Ovary (tissue), 3 donors: ENCODE measurements at regions not wholly inside any gene's neighbourhood (a gene's known extent, or its start where the extent isn't known, plus 50 kb on each side); places are given as distances from the start of the nearest gene placed in this dataset.

ENCODE experiments used
- EP300 ChIP-seq: sonication (generic); formaldehyde crosslinking; IDR thresholded peaks from one replicate; pipeline ENCODE4 v1.6.1; 2017; ENCODE audit warnings: antibody characterized with exemption
- POLR2A ChIP-seq: fragments of 450-650 bp; IDR thresholded peaks from one replicate; pipeline ENCODE4 v1.6.1; 2017; ENCODE audit warnings: antibody characterized with exemption, mild to moderate bottlenecking, moderate library complexity
- TF ChIP-seq, protein P1 (sequence below), 3 donors: fragments of 450-650 bp in 2 of 3; fragments of 200-600 bp in 1 of 3; IDR thresholded peaks; one replicate each; pipeline versions ENCODE4 v1.5.1 to v1.8.0; 2016 to 2022; ENCODE audit warnings: antibody characterized with exemption in 3 of 3, mild to moderate bottlenecking in 1 of 3
- donor health status: DM: no; HTN: no; CAD: no.

DNA sequence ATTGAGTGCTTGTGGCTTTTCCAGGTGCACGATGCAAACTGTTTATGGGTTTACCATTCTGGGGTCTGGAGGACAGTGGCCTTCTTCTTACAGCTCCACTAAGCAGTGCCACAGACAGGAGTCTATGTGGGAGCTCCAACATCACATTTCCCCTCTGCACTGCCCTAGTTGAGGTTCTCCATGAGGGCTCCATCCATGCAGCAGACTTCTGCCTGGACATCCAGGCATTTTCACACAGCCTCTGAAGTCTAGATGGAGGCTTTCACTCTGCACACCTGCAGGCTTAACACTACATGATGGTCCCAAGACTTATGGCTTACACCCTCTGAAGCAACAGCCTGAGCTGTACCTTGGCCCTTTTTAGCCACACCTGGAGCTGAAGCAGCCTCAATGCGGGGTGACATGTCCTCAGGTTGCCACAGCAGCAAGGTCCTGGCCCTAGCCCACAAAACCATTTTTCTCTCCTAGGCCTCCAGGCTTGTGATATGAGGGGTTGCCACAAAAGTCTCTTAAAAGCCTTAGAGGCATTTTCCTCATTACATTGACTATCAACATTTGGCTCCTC lies 552.2 kb downstream of the TFAP2A start:
- TF ChIP-seq, protein P1, sequence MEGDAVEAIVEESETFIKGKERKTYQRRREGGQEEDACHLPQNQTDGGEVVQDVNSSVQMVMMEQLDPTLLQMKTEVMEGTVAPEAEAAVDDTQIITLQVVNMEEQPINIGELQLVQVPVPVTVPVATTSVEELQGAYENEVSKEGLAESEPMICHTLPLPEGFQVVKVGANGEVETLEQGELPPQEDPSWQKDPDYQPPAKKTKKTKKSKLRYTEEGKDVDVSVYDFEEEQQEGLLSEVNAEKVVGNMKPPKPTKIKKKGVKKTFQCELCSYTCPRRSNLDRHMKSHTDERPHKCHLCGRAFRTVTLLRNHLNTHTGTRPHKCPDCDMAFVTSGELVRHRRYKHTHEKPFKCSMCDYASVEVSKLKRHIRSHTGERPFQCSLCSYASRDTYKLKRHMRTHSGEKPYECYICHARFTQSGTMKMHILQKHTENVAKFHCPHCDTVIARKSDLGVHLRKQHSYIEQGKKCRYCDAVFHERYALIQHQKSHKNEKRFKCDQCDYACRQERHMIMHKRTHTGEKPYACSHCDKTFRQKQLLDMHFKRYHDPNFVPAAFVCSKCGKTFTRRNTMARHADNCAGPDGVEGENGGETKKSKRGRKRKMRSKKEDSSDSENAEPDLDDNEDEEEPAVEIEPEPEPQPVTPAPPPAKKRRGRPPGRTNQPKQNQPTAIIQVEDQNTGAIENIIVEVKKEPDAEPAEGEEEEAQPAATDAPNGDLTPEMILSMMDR (IDR thresholded peaks at IDR 0.05), result no peak
- TF ChIP-seq POLR2A (no peak), EP300 (no peak)
